Calu3 (cell line): ENCODE measurements at regions not wholly inside any gene's neighbourhood (a gene's known extent, or its start where the extent isn't known, plus 50 kb on each side); places are given as distances from the start of the nearest gene placed in this dataset.
A peak's percentile ranks its signal among the peaks of the same experiment; 100 is the strongest.
"Not testable (repeated sequence)": the region's sequence is repeated elsewhere in the genome, so short reads cannot be mapped to it uniquely, and the experiment has no call there.

Experiments used
- BruUV-seq: library from RNA; stranded (reverse); fragments of 400-500 nt; replicated peaks from 2 replicates; lab custom pipeline; 2021; lab: Mats Ljungman, UMichigan
- CTCF ChIA-PET: fragments of 300-600 bp; sonication (Branson Sonifier 250); formaldehyde crosslinking; loops from one replicate; lab custom pipeline; 2022; ENCODE audit warnings: antibody characterized with exemption; lab: Charles Lee
- DNase-seq: peaks from one replicate; pipeline ENCODE4 v3.0.0; 2022
- H3K27ac Mint-ChIP-seq: one replicate; pipeline ENCODE4 v1.8.0; 2022; ENCODE audit warnings: mixed read lengths; ENCODE audit not compliant: unreplicated experiment
- H3K27me3 Mint-ChIP-seq: one replicate; pipeline ENCODE4 v1.8.0; 2022; ENCODE audit warnings: mixed read lengths; ENCODE audit not compliant: unreplicated experiment
- H3K36me3 Mint-ChIP-seq: one replicate; pipeline ENCODE4 v1.8.0; 2022; ENCODE audit warnings: mild to moderate bottlenecking, moderate library complexity, mixed read lengths; ENCODE audit not compliant: insufficient read depth, unreplicated experiment
- H3K4me1 Mint-ChIP-seq: one replicate; pipeline ENCODE4 v1.8.0; 2022; ENCODE audit warnings: mild to moderate bottlenecking, low read depth, mixed read lengths; ENCODE audit not compliant: unreplicated experiment
- H3K4me3 Mint-ChIP-seq: one replicate; pipeline ENCODE4 v1.8.0; 2022; ENCODE audit warnings: mild to moderate bottlenecking, low read depth, moderate library complexity, mixed read lengths; ENCODE audit not compliant: unreplicated experiment
- H3K9me3 Mint-ChIP-seq: one replicate; pipeline ENCODE4 v1.8.0; 2022; ENCODE audit warnings: low read depth, mixed read lengths; ENCODE audit not compliant: unreplicated experiment
- CTCF ChIP-seq: fragments of 200-600 bp; IDR thresholded peaks from one replicate; pipeline ENCODE4 v1.8.0; 2022; ENCODE audit warnings: antibody characterized with exemption; ENCODE audit not compliant: unreplicated experiment
- intact Hi-C: fragments of 100-400 bp; cut with micrococcal nuclease; formaldehyde crosslinking; loops from one replicate; pipeline ENCODE4 v1.10.0; 2022; ENCODE audit not compliant: unreplicated experiment

GRCh38 chr17:16867545-16867944 is 104.4 kb downstream of the TNFRSF13B start:
- H3K36me3 Mint-ChIP-seq, CTCF ChIA-PET, H3K27ac Mint-ChIP-seq, BruUV-seq, DNase-seq, H3K4me3 Mint-ChIP-seq, intact Hi-C loops, H3K9me3 Mint-ChIP-seq, H3K27me3 Mint-ChIP-seq: not testable (repeated sequence)
- H3K4me1 Mint-ChIP-seq, result peaks cover 12% of the 10 kb centered on the region

- intact Hi-C loops, BruUV-seq, DNase-seq, H3K27me3 Mint-ChIP-seq, H3K36me3 Mint-ChIP-seq, H3K4me3 Mint-ChIP-seq, H3K9me3 Mint-ChIP-seq, CTCF ChIA-PET: not testable (repeated sequence)
- Mint-ChIP-seq H3K27ac (peak overlapping the region; percentile 85), H3K4me1 (peaks cover 12% of the 10 kb centered on the region)
These were observed 105.1 kb downstream of the TNFRSF13B start for GRCh38 chr17:16866841-16867240.

GRCh38 chr17:16866436-16866835 is 105.5 kb downstream of the TNFRSF13B start:
- Mint-ChIP-seq H3K36me3 (peaks cover 5% of the 10 kb centered on the region), H3K27me3 (no peaks in the 10 kb centered on the region), H3K4me1 (peaks cover 12% of the 10 kb centered on the region), H3K27ac (peak overlapping the region; percentile 85), H3K4me3 (no peak overlapping the region), H3K9me3 (no peaks in the 10 kb centered on the region)
- intact Hi-C loops, result no loop called here
- no peak for DNase-seq
- TF ChIP-seq CTCF, result no peak
- BruUV-seq, result no TSS peak
- CTCF ChIA-PET, result no interaction called here

GRCh38 chr17:16865704-16866103 is 106.2 kb downstream of the TNFRSF13B start:
- peak overlapping the region; percentile 85 for H3K27ac Mint-ChIP-seq
- TSS peak; percentile 96 for BruUV-seq
- H3K27me3 Mint-ChIP-seq, DNase-seq, H3K4me3 Mint-ChIP-seq, intact Hi-C loops, CTCF ChIA-PET, H3K9me3 Mint-ChIP-seq, H3K36me3 Mint-ChIP-seq: not testable (repeated sequence)
- peaks cover 15% of the 10 kb centered on the region for H3K4me1 Mint-ChIP-seq

GRCh38 chr17:16865077-16865613 is 106.8 kb downstream of the TNFRSF13B start:
- H3K4me3 Mint-ChIP-seq, H3K27me3 Mint-ChIP-seq, intact Hi-C loops, H3K27ac Mint-ChIP-seq, H3K9me3 Mint-ChIP-seq, BruUV-seq, H3K36me3 Mint-ChIP-seq, CTCF ChIA-PET: not testable (repeated sequence)
- peaks cover 21% of the 10 kb centered on the region for H3K4me1 Mint-ChIP-seq
- peak; percentile 77 for DNase-seq

GRCh38 chr17:16864462-16865076 is 107.3 kb downstream of the TNFRSF13B start:
- H3K4me1 Mint-ChIP-seq, result peaks cover 25% of the 10 kb centered on the region
- intact Hi-C loops, H3K9me3 Mint-ChIP-seq, CTCF ChIA-PET, BruUV-seq, H3K27me3 Mint-ChIP-seq, H3K4me3 Mint-ChIP-seq, H3K36me3 Mint-ChIP-seq, H3K27ac Mint-ChIP-seq: not testable (repeated sequence)
- peak; percentile 63 for DNase-seq
